GM20000 (cell line): ENCODE measurements at regions not wholly inside any gene's neighbourhood (a gene's known extent, or its start where the extent isn't known, plus 50 kb on each side); places are given as distances from the start of the nearest gene placed in this dataset.

Experiments
- DNase-seq: peaks from one replicate; pipeline ENCODE4 v3.0.0; 2012; ENCODE audit warnings: low spot score
- CTCF ChIP-seq: IDR thresholded peaks from 2 replicates; pipeline ENCODE4 v1.5.1; 2012; ENCODE audit warnings: mild to moderate bottlenecking, control low read depth; ENCODE audit errors: extremely low read depth, missing control alignments

GRCh38 chrX:147847999-147848398 lies 63.7 kb upstream of the FMR1 start:
- TF ChIP-seq CTCF, result no peak
- DNase-seq, result no peak

- no peak for DNase-seq
- no peak for TF ChIP-seq CTCF
Measured at GRCh38 chrX:147848543-147849443, 62.9 kb upstream of the FMR1 start.

- no peak for TF ChIP-seq CTCF
- no peak for DNase-seq
Measured at GRCh38 chrX:147850875-147851274, 60.8 kb upstream of the FMR1 start.

GRCh38 chrX:147853701-147854100 lies 58.0 kb upstream of the FMR1 start:
- no peak for TF ChIP-seq CTCF
- DNase-seq, result no peak

GRCh38 chrX:147859666-147860065 lies 52.1 kb upstream of the FMR1 start:
- TF ChIP-seq CTCF, result no peak
- no peak for DNase-seq
